GM19193 (cell line): ENCODE measurements at regions not wholly inside any gene's neighbourhood (a gene's known extent, or its start where the extent isn't known, plus 50 kb on each side); places are given as distances from the start of the nearest gene placed in this dataset.

Source experiments
- POLR2A ChIP-seq: IDR thresholded peaks from 4 replicates; pipeline ENCODE4 v1.6.1; 2011; ENCODE audit not compliant: insufficient read depth, insufficient read length; ENCODE audit errors: extremely low read depth

DNA sequence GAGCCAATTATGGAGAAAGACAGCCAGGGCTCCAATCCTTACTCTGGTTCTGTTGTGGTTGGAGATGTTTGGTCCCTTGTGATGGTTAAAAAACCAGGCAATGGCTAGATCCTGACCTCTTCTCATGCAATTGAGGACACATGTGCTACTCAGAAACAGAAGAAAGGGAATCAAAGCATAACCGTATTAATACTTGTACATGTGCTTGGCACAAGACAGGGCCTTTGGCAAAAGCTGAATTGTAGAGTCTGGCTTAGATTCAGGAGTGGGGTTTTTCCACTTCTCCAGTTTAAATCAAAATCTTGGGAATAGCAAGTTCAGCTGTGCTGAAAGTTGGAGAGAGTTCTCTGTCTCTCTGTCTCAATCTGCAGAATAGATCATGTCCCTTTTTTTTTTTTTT lies 80.1 kb upstream of the E2F8 start:
- no peak for TF ChIP-seq POLR2A

GRCh38 chr11:19316434-19316833 lies 75.7 kb upstream of the E2F8 start:
- no peak for TF ChIP-seq POLR2A

DNA sequence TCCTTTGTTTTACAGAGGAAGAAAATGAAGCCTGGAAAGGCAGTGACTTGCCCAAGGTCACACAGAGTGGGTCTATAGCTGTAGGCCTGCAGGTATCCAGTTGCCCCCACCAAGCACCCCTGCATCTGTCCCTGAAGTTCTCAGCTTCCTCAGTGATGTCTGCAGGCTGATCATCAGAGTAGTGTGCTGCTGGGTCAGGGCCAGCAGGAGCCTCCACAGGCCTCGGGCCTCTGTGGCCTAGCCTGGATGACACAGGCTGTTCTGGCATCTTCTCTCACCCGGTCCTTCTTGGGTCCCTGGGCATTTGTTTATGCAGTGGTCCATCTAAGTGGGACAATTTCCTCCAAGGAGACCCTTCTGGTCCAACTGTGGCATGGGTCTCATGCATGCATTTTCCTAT lies 74.8 kb upstream of the E2F8 start:
- TF ChIP-seq POLR2A = no peak

- TF ChIP-seq POLR2A = no peak
Observed at GRCh38 chr11:19313140-19313539, 72.4 kb upstream of the E2F8 start.

- no peak for TF ChIP-seq POLR2A
Observed at GRCh38 chr11:19311308-19312030, 70.7 kb upstream of the E2F8 start.

DNA sequence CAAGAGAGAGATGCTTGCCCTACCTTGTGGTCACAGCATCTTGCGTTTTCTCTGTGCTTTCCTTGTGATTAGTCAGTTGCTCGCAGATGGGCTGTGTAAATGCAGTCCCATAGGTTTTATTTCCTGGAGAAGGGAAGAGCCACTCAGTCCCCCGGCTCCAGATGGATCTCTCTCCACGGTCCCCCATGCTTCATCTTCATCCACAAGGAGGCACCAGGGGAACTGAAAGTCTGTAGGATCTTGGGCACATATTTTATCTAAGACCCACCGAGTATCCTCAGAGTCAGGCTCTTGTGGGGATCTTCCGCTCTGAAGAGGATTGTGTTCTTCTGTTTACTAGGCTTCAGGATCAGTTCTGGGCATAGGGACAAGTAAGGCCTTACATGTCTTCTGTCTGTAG lies 66.8 kb upstream of the E2F8 start:
- TF ChIP-seq POLR2A = no peak

DNA sequence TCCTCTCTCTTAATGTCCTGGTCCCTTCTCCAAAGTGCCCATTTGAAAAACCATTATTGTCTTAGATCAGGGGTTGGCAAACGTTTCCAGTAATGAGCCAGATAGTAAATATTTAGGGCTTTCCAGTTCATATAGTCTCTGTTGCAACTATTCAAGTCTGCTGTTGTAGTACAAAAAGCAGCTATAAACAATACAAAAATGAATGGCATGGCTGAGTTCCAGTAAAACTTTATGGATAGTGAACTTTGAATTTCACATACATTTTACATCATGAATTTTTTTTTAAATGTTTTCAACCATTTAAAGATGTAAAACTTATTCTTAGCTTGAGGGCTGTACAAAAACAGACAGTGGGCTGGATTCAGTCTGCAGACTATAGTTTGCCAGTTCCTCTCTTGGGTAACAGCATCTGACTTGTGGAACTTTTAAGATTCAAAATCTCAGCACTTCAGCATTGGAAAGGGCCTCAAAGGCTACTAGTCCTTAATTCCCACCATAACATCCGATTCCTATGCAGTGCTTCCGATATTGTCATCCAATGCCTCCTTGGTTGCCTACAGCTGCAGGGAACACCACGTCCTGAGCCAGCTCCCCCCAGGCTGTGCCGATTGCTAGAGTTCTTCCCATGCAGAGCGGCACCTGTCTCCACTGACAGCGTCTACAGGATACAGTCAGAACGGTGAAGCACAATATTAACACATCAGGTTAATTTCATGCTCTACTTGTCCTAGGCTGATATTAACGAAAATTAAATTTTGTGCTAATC lies 65.6 kb upstream of the E2F8 start:
- TF ChIP-seq POLR2A = no peak

DNA sequence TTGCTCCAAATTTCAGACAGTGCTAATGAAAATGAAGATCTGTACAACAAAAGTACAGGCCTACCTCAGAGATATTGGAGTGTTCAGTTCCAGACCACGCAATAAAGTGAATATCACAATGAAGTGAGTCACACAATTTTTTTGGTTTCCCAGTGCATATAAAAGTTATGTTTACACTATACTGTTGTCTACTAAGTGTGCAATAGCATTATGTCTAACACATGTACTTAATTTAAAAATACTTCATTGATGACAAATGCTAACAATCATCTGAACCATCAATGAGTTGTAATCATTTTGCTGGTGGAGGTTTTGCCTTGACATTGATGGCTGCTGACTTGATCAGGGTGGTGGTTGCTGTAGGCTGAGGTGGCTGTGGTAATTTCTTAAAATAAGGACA lies 60.6 kb upstream of the E2F8 start:
- TF ChIP-seq POLR2A = no peak

DNA sequence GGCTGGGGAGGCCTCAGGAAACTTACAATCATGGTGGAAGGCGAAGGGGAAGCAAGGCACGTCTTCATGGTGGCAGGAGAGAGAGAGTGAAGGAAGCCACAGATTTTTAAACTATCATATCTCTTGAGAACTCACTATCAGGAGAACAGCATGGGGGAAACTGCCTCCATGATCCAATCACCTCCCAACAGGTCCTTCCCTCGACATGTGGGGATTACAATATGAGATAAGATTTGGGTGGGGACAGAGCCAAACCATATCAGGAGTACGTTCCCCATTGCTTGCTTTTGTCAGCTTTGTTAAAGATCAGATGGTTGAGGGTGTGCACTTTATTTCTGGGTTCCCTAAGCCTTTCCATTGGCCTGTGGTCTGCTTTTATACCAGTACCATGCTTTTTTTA lies 53.7 kb upstream of the E2F8 start:
- no peak for TF ChIP-seq POLR2A

GRCh38 chr11:19291064-19291463 lies 50.3 kb upstream of the E2F8 start:
- no peak for TF ChIP-seq POLR2A
